DOHH2 (cell line): ENCODE measurements at regions not wholly inside any gene's neighbourhood (a gene's known extent, or its start where the extent isn't known, plus 50 kb on each side); places are given as distances from the start of the nearest gene placed in this dataset.

Experiments
- H3F3A ChIP-seq: fragments of 200-600 bp; sonication (generic), shearing (Covaris generic); 2 replicates; pipeline ENCODE4 v1.6.0; 2016; ENCODE audit warnings: antibody characterized with exemption, mild to moderate bottlenecking; ENCODE audit not compliant: control insufficient read depth, insufficient read depth
- H3K27ac ChIP-seq: fragments of 200-600 bp; sonication (generic); 2 replicates; pipeline ENCODE4 v1.5.1; 2014; ENCODE audit warnings: low read depth, mild to moderate bottlenecking, low read length, moderate library complexity
- H3K27me3 ChIP-seq: fragments of 200-600 bp; sonication (generic); 2 replicates; pipeline ENCODE4 v1.6.1; 2014; ENCODE audit warnings: mild to moderate bottlenecking, low read length, mixed read lengths; ENCODE audit not compliant: control insufficient read depth
- H3K36me3 ChIP-seq: fragments of 200-600 bp; sonication (generic); 2 replicates; pipeline ENCODE4 v1.6.1; 2014; ENCODE audit warnings: mild to moderate bottlenecking, low read length, moderate library complexity, mixed read lengths; ENCODE audit not compliant: control insufficient read depth
- H3K4me1 ChIP-seq: fragments of 200-600 bp; sonication (generic); 2 replicates; pipeline ENCODE4 v1.6.1; 2014; ENCODE audit warnings: mild to moderate bottlenecking, low read length, mixed read lengths; ENCODE audit not compliant: control insufficient read depth
- H3K4me2 ChIP-seq: fragments of 200-600 bp; sonication (generic); 2 replicates; pipeline ENCODE4 v1.6.0; 2014; ENCODE audit warnings: mild to moderate bottlenecking, low read length, moderate library complexity
- H3K4me3 ChIP-seq: fragments of 200-600 bp; sonication (generic); 2 replicates; pipeline ENCODE4 v1.5.1; 2014; ENCODE audit warnings: mild to moderate bottlenecking, low read length, mixed read lengths
- H3K79me2 ChIP-seq: fragments of 200-600 bp; sonication (generic); 2 replicates; pipeline ENCODE4 v1.6.1; 2014; ENCODE audit warnings: mild to moderate bottlenecking, low read length, mixed read lengths; ENCODE audit not compliant: control insufficient read depth
- H3K9me2 ChIP-seq: fragments of 200-600 bp; sonication (generic); replicated peaks from 2 replicates; pipeline ENCODE4 v1.6.1; 2014; ENCODE audit warnings: mild to moderate bottlenecking, low read length, mixed read lengths; ENCODE audit not compliant: control insufficient read depth
- H3K9me3 ChIP-seq: fragments of 200-600 bp; sonication (generic); 2 replicates; pipeline ENCODE4 v1.6.1; 2014; ENCODE audit warnings: antibody characterized with exemption, low read length, mixed read lengths; ENCODE audit not compliant: control insufficient read depth, insufficient read depth
- H4K20me1 ChIP-seq: fragments of 200-600 bp; sonication (generic); 2 replicates; pipeline ENCODE4 v1.6.0; 2014; ENCODE audit warnings: low read depth, mild to moderate bottlenecking, antibody characterized with exemption, low read length, moderate library complexity; ENCODE audit not compliant: control insufficient read depth, insufficient read depth
- CTCF ChIP-seq: fragments of 200-600 bp; sonication (generic); IDR thresholded peaks from one replicate; pipeline ENCODE4 v1.5.1; 2014; ENCODE audit warnings: antibody characterized with exemption, mild to moderate bottlenecking, low read depth, low read length; ENCODE audit not compliant: poor library complexity, severe bottlenecking
- EZH2phosphoT487 ChIP-seq: fragments of 200-600 bp; sonication (generic); IDR thresholded peaks from 2 replicates; pipeline ENCODE4 v1.6.1; 2017; ENCODE audit warnings: borderline replicate concordance, mild to moderate bottlenecking, antibody characterized with exemption, low read length, moderate library complexity, mixed read lengths

GRCh38 chr4:145351162-145351561 lies 130.5 kb upstream of the SMAD1 start:
- Histone ChIP-seq H3K9me3 (no peaks in the 10 kb centered on the region), H3K27ac (no peak overlapping the region), H3K9me2 (no peaks in the 10 kb centered on the region), H3K79me2 (no peaks in the 10 kb centered on the region), H3F3A (no peaks in the 10 kb centered on the region), H3K27me3 (no peaks in the 10 kb centered on the region), H3K4me1 (no peaks in the 10 kb centered on the region), H3K4me3 (no peak overlapping the region), H3K36me3 (no peaks in the 10 kb centered on the region), H4K20me1 (no peaks in the 10 kb centered on the region), H3K4me2 (no peak overlapping the region)
- no peak for TF ChIP-seq CTCF
- TF ChIP-seq EZH2phosphoT487, result no peak

- Histone ChIP-seq H3F3A (no peaks in the 10 kb centered on the region), H3K4me1 (no peaks in the 10 kb centered on the region), H3K27me3 (no peaks in the 10 kb centered on the region), H4K20me1 (no peaks in the 10 kb centered on the region), H3K9me2 (no peaks in the 10 kb centered on the region), H3K4me3 (no peak overlapping the region), H3K79me2 (no peaks in the 10 kb centered on the region), H3K36me3 (no peaks in the 10 kb centered on the region), H3K9me3 (no peaks in the 10 kb centered on the region), H3K4me2 (no peak overlapping the region), H3K27ac (no peak overlapping the region)
- TF ChIP-seq CTCF, result no peak
- TF ChIP-seq EZH2phosphoT487, result no peak
These were observed 133.4 kb upstream of the SMAD1 start for GRCh38 chr4:145348291-145348690.

- Histone ChIP-seq H3K9me2 (no peaks in the 10 kb centered on the region), H3K4me1 (no peaks in the 10 kb centered on the region), H3K27ac (no peak overlapping the region), H3K36me3 (no peaks in the 10 kb centered on the region), H3K4me3 (no peak overlapping the region), H4K20me1 (no peaks in the 10 kb centered on the region), H3K9me3 (no peaks in the 10 kb centered on the region), H3K27me3 (no peaks in the 10 kb centered on the region), H3F3A (no peaks in the 10 kb centered on the region), H3K4me2 (no peak overlapping the region), H3K79me2 (no peaks in the 10 kb centered on the region)
- TF ChIP-seq CTCF, result no peak
- no peak for TF ChIP-seq EZH2phosphoT487
These were observed 134.0 kb upstream of the SMAD1 start for GRCh38 chr4:145347684-145348083.

- Histone ChIP-seq H3K27me3 (no peaks in the 10 kb centered on the region), H3K79me2 (no peaks in the 10 kb centered on the region), H3K9me3 (no peaks in the 10 kb centered on the region), H3K4me3 (no peak overlapping the region), H3K27ac (no peak overlapping the region), H3K9me2 (no peaks in the 10 kb centered on the region), H3K4me1 (no peaks in the 10 kb centered on the region), H4K20me1 (no peaks in the 10 kb centered on the region), H3K36me3 (no peaks in the 10 kb centered on the region), H3F3A (no peaks in the 10 kb centered on the region), H3K4me2 (no peak overlapping the region)
- TF ChIP-seq EZH2phosphoT487, result no peak
These were observed 135.6 kb upstream of the SMAD1 start for GRCh38 chr4:145346081-145346480.
